Activated CD8-positive, alpha-beta memory T cell treated with anti-CD3 and anti-CD28 coated beads, Interleukin-2, amount 50 U/mL, for 48 hours (primary cell): ENCODE measurements at regions not wholly inside any gene's neighbourhood (a gene's known extent, or its start where the extent isn't known, plus 50 kb on each side); places are given as distances from the start of the nearest gene placed in this dataset.

ENCODE experiments used
- DNase-seq: peaks from one replicate; pipeline ENCODE4 v3.0.0-alpha.2; 2020

DNA sequence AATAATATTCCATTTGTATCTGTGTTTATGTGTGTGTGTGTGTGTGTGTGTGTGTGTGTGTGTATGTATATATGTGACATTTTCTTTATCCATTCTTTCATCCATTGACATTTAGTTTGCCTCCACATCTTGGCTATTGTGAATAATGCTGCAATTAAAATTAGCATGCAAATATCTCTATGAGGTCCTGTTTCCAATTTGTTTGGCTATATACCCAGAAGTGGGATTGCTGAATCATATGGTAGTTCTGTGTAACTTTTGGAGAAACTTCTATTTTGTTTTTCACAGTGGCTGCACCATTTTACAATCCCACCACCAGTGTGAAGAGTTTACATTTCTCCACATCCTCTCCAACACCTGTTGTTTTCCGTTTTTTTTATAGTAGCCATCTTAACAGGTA is 53.1 kb downstream of the CH25H start:
- DNase-seq, result no peak

DNA sequence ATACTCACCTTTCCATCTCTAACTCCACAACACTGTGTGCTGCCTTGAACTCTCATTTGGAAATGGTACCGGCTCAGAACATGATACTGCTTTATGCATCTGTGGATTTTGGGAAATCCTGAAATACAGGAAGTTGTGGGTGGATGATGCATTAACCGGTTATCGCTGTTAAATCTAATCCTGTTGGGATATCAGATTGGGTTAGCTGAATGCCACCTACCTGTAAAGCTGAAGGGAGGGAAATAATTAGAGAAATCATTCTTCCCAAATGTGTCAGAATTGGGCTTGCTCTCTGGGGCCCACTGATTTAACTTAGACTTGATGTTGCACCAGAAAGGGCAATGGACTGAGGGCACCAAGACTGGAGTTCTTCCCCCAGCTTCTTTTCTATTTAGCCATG is 54.0 kb downstream of the CH25H start:
- DNase-seq, result no peak

DNA sequence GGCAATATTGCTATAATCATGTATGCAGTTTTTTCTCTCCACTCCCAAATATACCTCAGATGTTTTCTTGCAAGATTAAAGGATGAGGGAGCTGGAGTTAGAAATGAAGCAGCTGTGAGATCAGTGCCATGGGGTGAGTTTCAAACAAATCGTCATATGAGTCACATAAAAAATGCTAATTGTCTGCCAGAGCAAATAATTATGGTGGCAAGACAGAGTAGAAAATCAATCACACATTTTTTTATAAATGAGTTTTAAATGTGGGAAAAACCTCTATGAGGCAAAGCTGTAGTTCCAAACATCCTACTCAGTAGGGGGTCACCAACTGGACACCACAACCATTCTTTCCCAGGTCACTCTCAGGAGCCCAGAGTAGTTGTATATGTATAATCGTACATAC is 55.3 kb downstream of the CH25H start:
- no peak for DNase-seq

DNA sequence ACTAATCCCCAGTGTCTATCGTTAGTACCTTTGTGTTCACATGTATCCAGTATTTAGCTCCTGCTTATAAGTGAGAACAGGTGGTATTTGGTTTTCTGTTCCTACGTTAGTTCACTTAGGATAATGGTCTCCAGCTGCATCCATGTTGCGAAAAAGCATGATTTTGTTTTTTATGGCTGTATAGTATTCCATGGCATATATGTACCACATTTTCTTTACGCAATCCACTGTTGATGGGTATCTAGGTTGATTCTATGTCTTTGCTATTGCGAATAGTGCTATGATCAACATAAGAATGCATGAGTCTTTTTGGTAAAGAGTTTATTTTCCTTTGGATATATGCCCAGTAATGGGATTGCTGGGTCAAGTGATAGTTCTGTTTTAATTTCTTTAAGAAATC is 59.1 kb downstream of the CH25H start:
- DNase-seq, result no peak

DNA sequence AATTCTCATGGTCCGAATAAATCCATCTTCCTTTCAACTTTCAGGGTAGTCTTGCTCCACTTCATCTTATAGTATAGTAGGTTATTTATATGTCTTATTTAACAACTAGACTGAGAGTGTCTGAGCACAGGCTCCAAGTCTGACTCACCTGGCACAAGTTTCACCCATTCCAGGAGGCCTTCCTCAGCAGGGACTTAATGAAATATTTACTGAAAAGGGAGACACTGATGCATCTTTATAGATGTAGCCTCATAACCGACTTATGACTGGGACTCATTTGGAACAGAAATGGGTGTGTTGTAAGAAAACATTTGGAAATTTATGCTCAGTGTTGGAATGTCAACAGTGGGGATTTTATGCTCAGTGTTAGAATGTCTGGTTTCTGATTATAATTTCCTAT is 59.9 kb downstream of the CH25H start:
- no peak for DNase-seq

DNA sequence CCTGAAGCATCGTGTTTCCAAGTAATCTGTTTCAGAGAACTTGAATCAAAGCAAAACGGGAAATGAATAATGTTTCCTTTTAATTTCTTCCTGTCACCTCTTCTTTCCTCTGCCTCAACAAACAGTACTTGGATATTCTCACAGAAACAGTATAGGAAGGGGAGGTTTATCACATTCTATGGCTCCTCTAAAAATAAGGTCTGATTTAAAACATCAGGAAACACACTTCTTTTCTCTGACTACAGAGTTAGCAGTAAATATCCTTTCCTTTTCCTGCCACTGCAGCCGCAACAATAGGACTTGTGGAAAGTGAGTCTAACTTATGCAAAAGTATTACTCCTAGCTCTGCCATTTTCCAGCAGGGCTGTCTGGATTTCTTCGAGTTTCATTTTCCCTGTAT is 62.3 kb downstream of the CH25H start:
- DNase-seq, result no peak

DNA sequence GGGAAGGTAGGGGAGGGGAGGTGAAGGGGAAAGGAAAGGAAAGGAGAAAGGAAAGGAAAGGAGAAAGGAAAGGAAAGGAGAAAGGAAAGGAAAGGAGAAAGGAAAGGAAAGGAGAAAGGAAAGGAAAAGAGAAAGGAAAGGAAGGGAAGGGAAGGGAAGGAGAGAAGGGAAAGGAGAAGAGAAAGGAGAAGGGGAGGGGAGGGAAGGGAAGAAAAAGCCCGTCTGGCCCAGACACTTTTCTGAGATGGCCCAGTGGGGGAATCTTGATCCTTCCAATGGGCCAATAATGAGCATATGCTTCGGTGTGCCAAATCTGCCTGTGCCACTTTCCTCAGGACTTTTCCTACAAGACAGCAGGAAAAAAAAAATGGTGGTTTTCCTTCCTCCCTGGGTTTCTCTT is 64.5 kb downstream of the CH25H start:
- DNase-seq, result no peak

DNA sequence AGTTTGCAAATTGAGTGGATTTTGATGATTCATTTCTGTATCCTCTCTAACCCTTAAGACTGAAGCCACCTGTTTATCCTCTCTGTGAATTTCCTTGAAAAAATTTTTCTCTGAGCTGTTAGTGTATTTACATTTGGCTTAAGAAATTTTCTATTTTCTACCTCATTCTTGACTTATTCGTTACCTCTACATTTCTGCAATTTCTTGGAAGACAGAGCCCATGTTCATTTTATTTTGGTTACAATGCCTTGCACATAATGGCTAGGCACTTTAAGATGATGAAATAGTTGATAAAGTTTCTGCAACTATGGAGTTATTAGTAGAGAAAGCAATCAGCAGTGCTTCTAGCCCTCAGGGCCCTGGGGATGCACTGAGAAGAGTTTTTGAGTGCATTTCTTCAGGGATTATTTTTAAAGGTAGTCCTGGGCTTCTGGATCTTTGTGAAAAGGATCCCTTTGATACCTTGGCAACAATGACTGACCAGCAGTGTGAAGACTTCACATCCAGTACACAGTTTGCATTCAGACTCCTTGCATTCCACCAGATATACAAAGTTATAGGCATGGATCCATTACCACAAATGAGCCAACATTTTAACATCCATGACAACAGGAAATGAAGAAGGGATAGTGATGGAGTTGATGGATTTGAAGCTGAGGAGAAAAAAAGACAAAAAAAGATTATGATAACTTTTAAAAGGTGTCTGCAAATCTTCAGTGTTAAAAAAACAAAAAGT is 68.2 kb downstream of the CH25H start:
- no peak for DNase-seq

DNA sequence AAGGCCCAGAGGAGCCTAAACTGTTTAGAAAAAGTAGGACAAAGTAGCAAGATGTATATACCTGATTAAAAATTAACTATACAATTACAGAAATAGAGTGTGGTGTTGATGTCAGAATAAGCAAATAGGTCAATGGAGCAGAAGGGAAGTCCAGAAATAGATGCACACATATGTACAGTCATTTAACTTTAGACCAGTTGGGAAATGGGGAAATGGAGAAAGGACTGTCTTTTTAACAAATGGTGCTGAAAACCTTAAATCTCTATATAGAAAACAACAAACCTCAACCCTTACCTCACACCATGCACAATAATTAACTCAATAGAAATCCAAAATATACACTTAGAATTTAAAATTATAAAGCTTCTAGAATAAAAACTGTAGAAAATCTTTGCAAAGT is 72.2 kb downstream of the CH25H start:
- DNase-seq, result no peak

DNA sequence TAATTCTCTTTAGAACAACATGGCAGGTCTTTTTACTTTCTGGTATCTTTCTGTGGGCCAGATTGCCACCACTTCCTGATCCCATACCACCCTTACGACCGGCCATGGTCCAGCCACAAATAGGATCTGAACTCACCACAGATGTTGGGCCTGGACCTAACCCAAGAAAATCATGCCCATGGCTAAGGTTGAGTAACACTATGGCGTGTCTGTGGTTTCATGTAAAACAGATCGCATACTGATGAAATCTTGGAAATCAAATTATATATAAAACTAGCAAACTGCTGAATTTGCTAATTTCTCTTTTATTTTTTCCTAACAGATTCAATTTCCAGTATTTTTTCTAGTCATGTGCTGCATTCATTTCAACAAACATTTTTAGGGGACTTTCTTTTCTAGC is 77.2 kb downstream of the CH25H start:
- no peak for DNase-seq

DNA sequence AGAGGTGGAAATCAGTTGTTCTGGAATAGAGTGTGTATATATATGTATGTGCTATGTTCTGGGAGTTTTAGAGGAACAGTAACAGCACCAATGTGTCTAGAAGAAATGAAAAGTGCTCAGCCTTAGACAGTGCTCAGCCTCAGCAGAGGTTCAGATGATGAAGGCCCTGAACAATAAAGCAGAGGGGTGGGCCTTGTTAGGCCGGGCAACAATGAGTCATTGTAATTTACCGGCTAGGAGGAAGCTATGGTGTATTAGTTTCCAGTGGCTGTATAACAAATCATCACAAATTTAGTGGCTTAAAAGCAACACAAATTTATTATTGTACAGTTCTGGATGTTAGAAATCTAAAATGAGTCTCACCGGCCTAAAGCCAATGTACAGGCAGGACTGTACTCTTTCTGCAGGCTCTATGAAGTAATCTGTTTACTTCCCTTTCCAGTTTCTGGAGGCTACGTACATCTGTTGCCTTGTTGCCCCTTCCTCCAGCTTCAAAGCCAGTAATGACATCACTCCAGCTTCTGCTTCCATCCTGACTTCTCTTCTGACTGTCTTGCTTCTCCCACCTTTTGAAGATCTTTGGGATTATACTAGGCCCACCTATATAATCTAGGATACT is 84.6 kb downstream of the CH25H start:
- DNase-seq, result no peak

DNA sequence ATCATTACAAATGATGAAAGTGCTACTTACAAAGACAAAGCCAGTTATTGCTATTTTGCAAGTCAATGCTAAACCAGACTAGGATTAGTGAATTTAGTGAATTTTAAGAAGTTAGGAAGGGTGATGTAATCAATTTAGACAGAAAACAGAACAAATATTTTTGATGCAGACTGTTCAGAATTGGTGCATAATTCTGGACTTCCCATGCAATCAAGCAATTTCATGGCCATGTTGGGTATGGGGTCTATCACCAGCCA is 85.4 kb downstream of the CH25H start:
- no peak for DNase-seq

DNA sequence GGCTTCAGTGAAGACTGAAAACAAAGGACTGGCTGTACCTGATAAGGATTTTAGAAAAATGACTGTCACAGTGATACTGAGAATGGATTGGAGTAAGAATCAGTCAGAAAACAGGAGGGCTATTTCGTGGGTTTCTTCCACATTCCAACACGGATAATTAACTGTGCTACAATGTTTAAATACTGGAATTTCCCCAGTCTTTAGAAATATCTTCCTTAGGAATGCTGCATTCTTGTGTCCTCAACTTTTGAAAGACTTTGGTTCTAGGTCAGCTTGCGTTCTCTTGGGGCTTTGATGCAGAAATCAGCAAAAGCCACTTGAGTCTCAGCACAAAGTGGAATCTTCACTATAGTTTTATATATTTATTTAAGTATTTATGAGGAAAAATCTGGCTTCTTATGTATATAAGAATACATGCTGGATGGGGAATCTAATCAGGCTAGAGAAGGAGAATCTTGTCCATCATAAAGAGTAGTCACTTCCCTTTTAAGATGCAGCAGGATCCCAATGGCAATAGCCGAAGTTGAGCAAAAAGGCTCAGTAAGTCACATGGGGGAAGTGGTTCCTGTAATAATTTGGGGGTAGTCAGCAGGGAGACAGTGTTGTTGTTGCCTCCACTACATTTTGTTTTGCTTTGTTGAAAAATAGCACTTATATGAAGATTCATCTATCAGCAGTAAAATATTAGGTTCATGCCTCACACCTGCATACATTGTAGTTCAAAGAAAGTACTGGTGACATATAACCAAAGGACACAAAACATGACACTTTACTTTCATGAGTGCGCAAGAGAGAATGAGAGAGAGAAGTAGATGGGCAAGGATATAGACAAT is 86.0 kb downstream of the CH25H start:
- DNase-seq, result no peak

DNA sequence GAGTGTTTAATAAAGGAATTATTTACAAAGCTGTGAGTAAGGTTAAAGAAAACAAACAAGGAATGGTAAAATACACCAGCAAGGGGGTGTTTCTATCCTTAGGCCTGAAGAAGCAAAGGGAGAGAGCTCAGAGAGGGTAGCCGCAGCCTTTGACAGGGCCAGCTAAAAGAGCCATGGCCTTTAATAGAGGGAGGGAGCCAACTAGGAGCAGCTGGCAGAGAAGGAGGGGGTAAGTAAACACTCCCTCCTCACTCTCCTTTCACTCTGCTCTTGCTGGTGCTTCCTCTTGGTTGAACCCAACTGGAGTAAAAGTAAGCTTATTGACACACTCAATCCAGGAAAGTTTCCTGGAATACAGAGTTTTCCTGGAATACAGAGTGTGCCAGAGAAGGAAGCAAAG is 87.5 kb downstream of the CH25H start:
- no peak for DNase-seq

DNA sequence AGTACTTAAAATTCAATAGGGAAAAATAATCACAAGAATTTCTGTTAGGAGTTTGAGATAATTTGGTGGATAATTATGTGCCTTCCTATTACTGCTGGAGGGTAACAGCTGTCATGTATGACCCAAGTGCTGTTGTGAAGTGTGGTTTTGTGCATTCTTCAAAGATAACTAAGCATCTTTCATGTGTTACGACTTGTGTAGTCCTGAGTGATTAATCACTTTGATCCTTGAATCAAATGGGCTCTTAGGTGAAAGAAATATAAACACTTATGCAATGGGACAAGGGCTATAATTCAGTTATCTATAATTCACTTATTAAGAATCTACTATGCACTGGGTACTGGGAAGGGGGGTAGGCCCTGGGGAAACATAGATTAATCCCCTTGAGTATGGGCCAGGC is 89.0 kb downstream of the CH25H start:
- no peak for DNase-seq

DNA sequence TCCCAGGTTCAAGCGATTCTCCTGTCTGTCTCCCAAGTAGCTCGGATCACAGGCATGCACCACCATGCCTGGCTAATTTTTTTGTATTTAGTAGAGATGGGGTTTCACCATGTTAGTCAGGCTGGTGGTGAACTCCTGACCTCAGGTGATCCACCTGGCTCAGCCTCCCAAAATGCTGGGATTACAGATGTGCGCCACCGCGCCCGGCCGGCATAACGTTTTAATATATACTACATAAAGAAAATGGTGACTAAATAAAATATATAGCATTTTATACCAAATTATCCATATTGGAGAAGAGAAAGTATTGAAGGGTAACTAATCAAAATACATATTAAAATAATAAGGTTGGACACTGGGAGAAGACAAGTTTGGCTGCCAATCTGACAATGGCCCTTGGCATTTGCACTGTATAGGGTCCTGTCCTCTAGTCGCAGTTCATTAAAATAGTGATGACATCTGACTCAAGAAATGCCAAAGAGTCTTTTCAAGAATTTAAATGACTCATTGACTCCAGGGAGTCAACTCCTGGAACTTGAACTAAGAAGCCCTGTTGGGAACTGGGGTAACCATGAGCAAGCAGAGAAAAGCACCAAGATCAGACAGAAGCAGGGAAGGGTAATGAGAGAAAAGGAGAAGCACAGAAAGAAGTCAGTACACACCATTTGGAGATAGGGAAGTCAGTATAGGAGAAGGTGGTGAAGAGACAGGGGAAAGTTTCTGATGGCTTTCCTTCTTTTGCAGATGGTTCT is 91.1 kb downstream of the CH25H start:
- no peak for DNase-seq

DNA sequence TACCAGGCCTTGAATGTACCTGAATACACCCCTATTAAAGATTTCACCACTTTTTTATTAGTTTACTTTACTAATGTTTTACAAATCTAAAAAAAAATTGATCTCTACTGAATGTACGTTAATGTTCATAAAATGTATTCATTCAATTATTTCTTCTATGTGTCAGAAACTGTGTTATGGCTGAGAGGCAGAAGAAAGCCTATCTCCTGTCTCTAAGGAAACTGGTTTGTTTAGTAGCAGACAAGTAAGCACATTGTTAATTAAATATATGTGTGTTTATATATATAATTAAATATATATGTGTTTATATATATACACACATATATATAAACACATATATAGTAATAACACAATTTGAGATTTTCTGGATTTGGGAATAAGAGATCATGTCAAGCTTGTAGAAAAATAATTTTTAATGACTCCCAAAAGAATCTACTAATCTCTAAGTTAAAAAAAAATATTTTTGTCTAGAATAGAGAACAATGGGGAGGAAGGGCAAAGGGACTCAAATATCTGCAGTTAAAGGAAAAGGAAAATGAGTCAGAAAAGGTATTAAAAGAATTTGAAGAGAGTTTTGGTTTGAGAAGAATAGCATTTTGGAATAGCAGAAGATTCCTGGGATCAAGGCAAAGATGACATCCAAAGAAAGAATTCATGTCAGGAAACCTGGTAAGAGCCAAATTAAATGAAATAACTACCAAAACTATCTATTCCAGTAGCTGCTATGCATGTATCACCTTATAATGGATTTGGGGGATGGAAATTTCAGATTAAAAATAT is 92.1 kb downstream of the CH25H start:
- no peak for DNase-seq

DNA sequence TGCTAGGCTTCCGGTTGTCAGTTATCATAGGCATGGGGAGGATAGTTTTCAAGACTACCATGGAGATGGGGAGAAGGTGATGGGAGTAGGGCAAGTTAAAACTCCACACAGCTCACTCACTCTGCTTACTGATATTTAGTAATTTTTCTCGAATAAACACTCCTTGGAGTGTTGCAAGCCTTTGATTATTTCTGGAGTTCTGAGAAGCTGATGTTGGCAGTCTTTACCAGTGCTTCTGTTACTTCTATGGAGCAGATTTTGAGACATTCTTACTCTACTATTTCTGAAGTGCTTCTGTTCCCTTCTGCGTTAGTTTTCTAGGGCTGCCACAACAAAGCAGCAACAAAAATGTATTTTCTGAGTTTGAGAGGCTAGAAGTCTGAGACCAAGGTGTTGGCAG is 104.4 kb downstream of the CH25H start:
- no peak for DNase-seq

DNA sequence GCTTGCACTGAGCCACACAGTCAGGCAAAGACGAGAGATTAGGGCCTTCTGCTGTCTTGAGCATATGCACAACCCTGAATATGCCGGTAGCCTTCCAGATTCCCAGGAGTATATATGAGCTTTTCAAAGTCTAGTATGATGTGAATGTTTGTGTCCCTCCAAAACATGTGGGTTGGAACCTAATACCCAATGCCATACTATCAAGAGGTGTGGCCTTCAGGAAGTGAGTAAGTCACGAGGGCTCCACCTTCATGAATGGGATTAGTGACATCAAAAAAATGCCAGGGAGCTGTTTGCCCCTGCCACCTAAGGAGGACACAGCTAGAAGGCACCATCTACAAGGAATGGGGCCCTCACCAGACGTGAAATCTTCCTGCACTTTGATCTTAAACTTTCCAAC is 105.2 kb downstream of the CH25H start:
- DNase-seq, result no peak

DNA sequence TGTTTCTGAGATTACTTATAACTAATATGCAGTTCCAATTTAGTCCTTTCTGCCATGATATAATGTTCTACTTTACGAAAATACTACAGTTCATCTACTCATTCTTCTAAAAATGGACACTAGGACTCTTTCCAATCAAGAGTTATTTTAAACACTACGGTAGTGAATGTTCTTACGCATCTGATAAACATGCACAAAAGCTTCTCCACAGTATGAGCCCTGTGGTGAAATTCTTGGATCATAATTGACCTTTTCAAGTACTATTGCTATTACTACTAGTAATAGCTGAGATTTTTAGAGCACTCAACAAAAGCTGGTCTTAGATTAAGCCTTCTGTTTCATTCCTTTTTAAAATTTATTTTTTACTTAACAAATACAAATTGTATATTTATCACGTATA is 106.4 kb downstream of the CH25H start:
- no peak for DNase-seq

DNA sequence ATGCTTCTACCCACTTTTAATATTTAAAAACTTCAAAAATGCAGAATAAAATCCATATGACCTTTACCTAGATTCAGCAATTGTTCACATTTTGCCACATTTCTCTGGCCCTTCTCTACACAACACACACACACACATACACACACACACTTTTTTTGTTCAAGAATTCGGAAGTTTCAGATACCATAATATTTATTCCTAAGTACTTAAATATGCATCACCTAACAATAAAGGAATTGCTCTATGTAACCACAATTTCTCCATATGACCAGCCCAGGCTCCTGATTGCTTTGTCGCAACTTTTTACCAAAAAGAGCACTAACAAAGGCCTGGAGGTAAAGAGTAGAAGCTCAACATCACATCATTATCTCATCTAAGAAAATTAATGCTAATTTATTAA is 106.6 kb downstream of the FAS start:
- no peak for DNase-seq

DNA sequence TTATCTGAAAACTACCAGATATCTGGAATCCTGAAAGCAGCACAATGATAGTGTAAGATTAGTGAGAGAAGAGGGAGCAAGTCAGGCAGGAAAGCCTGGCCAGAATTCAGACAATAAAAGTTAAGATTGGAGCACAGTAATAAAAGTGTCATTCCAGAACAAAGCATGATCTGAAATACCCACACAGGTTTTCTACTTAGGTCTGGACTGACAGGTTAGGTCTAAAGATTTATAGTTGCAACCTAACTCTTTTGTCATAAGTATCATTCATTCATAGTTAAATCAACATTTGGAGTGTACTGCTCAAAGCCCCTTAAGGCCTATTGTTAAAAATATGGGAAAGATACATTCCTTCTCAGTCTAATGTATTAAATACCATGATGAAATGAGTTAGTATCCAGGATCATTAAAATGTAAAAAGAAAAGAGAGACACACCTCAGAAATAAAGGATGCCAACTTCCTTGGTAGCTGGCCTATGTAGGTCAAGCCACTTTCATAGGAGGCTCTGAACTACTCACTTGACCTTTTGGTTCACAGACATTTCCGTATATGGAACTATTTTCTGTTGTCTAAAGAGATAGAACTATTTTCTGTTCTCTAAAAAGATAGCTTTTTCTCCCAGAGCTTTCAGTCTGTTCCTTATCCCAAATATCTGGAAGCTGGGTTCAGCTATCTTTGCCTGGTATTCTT is 105.2 kb downstream of the FAS start:
- DNase-seq, result no peak
